ENCODE measurements at regions not wholly inside any gene's neighbourhood (a gene's known extent, or its start where the extent isn't known, plus 50 kb on each side); places are given as distances from the start of the nearest gene placed in this dataset.

DNA sequence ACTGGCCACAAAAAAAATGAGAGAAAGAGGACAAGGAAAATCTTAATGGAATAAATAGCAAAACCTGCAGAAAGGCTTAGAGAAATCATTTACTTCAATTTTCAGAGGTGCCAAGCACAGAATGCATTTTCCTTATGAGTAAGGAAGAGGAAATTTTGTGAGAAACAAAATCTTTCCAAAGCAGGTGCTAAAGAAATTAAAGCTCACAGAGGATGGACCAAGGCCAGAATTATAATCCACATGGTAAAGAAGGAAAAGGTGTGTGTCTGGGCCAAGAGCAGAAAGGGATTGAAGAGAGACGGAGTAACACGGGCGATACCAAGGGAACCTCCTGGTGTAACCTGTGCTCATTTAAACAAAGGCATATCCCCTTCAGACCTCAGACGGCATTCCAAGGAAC lies 340.0 kb upstream of the NFIA start:
- H3K27me3 ChIP-seq (ENCODE audit: control insufficient read depth, insufficient read depth, low read length) = no peaks in the 10 kb centered on the region
- H3K4me3 ChIP-seq (ENCODE audit: low read depth, low read length) = no peak overlapping the region
- CTCF ChIA-PET = no interaction called here
- no peak overlapping the region for H3K27ac ChIP-seq (ENCODE audit: low read depth, low read length)
- DNase-seq (ENCODE audit: low read depth, low spot score) = no peak
- TF ChIP-seq, protein P1, sequence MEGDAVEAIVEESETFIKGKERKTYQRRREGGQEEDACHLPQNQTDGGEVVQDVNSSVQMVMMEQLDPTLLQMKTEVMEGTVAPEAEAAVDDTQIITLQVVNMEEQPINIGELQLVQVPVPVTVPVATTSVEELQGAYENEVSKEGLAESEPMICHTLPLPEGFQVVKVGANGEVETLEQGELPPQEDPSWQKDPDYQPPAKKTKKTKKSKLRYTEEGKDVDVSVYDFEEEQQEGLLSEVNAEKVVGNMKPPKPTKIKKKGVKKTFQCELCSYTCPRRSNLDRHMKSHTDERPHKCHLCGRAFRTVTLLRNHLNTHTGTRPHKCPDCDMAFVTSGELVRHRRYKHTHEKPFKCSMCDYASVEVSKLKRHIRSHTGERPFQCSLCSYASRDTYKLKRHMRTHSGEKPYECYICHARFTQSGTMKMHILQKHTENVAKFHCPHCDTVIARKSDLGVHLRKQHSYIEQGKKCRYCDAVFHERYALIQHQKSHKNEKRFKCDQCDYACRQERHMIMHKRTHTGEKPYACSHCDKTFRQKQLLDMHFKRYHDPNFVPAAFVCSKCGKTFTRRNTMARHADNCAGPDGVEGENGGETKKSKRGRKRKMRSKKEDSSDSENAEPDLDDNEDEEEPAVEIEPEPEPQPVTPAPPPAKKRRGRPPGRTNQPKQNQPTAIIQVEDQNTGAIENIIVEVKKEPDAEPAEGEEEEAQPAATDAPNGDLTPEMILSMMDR (IDR thresholded peaks at IDR 0.05; ENCODE audit: low read depth, low read length) = no peak
- POLR2A ChIA-PET = no interaction called here
- no peaks in the 10 kb centered on the region for H3K9me3 ChIP-seq (ENCODE audit: control insufficient read depth, insufficient read depth, low read length)

DNA sequence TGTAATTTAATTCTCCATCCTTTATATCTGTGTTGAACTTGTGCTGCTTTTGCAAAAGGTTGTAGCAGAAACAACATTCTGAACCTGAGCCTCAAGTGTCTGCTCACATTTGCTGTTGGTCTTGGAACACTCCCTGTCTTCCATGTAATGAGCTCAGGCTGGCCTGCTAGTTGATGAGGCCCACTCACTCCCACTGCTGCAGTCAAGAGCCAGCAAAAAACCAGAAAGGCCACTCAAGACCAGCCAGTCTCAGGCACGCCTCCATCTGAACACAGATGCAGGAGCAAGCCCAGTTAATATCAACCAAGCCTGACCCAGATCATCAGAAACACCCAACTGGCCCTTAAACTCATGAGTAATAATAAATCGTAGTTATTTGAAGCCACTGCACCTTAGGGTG lies 342.2 kb upstream of the NFIA start:
- POLR2A ChIA-PET = no interaction called here
- TF ChIP-seq, protein P1 (IDR thresholded peaks at IDR 0.05; ENCODE audit: low read depth, low read length) = no peak

DNA sequence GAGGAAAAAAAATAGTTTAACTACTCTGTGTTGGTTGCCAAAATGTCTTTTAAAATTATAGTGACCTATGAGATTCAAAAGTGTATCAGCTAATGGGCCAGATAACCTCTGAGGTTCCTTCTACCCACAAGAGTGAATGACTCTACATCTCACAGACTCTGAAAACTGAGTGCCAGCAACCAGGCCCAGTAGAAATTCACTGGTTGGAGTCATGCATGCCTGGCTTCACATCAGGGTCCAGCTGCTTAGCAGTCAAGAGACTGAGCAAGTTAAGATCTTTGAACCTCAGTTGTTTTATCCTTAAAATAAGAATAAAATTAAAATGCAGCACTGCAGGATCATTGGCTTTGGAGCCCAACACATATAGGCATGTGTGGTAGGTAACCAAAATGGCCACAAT lies 342.6 kb upstream of the NFIA start:
- no peak for DNase-seq (ENCODE audit: low read depth, low spot score)
- Histone ChIP-seq H3K9me3 (ENCODE audit: control insufficient read depth, insufficient read depth, low read length) (no peaks in the 10 kb centered on the region), H3K27me3 (ENCODE audit: control insufficient read depth, insufficient read depth, low read length) (no peaks in the 10 kb centered on the region), H3K4me3 (ENCODE audit: low read depth, low read length) (no peak overlapping the region), H3K27ac (ENCODE audit: low read depth, low read length) (no peak overlapping the region)
- POLR2A ChIA-PET = no interaction called here
- TF ChIP-seq, protein P1 (IDR thresholded peaks at IDR 0.05; ENCODE audit: low read depth, low read length) = no peak
- CTCF ChIA-PET = no interaction called here

More for the DNA sequence above, 342.2 kb upstream of the NFIA start:
- CTCF ChIA-PET = no interaction called here
- DNase-seq (ENCODE audit: low read depth, low spot score) = no peak
- no peaks in the 10 kb centered on the region for H3K9me3 ChIP-seq (ENCODE audit: control insufficient read depth, insufficient read depth, low read length)
- no peak overlapping the region for H3K4me3 ChIP-seq (ENCODE audit: low read depth, low read length)
- H3K27ac ChIP-seq (ENCODE audit: low read depth, low read length) = no peak overlapping the region
- no peaks in the 10 kb centered on the region for H3K27me3 ChIP-seq (ENCODE audit: control insufficient read depth, insufficient read depth, low read length)

DNA sequence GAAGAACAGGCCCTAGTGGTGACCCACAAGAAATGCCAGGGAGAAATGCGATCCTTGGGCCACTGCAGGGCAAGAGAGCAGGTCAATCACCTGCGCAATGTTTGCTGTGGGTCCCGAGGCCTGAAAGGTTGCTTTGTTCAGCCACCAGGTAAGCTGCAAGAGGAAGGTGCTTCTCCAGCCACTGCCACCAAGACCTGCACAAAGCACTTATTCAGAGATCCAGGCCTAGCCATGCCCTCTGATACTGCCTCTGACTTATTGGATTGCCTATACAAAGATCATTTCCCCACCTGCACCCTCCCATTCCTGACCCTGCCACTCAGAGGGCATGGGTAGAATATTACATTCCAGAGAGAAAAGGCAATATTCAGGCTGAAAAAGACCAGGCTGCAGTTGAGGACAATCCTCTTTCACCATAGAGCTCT lies 349.4 kb upstream of the NFIA start:
- ChIA-PET POLR2A (no interaction called here), CTCF (no interaction called here)
- Histone ChIP-seq H3K4me3 (ENCODE audit: low read depth, low read length) (no peak overlapping the region), H3K27me3 (ENCODE audit: control insufficient read depth, insufficient read depth, low read length) (no peaks in the 10 kb centered on the region), H3K27ac (ENCODE audit: low read depth, low read length) (no peak overlapping the region), H3K9me3 (ENCODE audit: control insufficient read depth, insufficient read depth, low read length) (no peaks in the 10 kb centered on the region)
- DNase-seq (ENCODE audit: low read depth, low spot score) = no peak
- TF ChIP-seq, protein P1 (IDR thresholded peaks at IDR 0.05; ENCODE audit: low read depth, low read length) = no peak

DNA sequence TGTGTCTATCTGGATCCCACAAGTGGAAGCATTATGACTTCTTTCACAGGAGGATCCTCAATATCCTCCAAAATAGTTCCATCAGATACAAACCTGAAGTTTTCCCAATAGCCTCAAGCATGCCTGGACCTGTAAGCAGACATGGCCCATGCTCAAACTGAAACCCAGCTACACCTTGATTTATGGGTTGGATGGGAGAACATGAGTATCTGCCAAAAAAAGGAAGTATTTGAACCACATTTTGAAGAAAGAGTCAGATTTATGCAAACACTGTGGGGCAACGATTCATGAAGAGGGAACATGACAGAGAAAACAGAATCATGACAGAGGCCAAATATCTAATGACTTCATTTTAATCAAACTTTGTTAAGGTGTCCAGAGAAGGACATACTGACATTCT lies 351.0 kb upstream of the NFIA start:
- ChIA-PET POLR2A (no interaction called here), CTCF (no interaction called here)
- TF ChIP-seq, protein P1 (IDR thresholded peaks at IDR 0.05; ENCODE audit: low read depth, low read length) = no peak

More for the DNA sequence above, 351.0 kb upstream of the NFIA start:
- no peak overlapping the region for H3K4me3 ChIP-seq (ENCODE audit: low read depth, low read length)
- H3K27ac ChIP-seq (ENCODE audit: low read depth, low read length) = no peak overlapping the region
- no peaks in the 10 kb centered on the region for H3K27me3 ChIP-seq (ENCODE audit: control insufficient read depth, insufficient read depth, low read length)
- no peaks in the 10 kb centered on the region for H3K9me3 ChIP-seq (ENCODE audit: control insufficient read depth, insufficient read depth, low read length)
- DNase-seq (ENCODE audit: low read depth, low spot score) = no peak
